GM18873 (cell line): ENCODE measurements at regions not wholly inside any gene's neighbourhood (a gene's known extent, or its start where the extent isn't known, plus 50 kb on each side); places are given as distances from the start of the nearest gene placed in this dataset.
"Not testable (repeated sequence)": the region's sequence is repeated elsewhere in the genome, so short reads cannot be mapped to it uniquely, and the experiment has no call there.

Source experiments
- ATAC-seq: cut with Tn5 transposase; IDR thresholded peaks from one replicate; pipeline ENCODE4 v1.9.1; 2021; ENCODE audit warnings: mild to moderate bottlenecking, moderate library complexity, moderate number of reproducible peaks; ENCODE audit not compliant: unreplicated experiment, low FRiP score

GRCh38 chr2:199040522-199040921 is 417.2 kb downstream of the SATB2 start:
- ATAC-seq, result no peak

GRCh38 chr2:199033761-199034160 is 424.0 kb downstream of the SATB2 start:
- ATAC-seq, result not testable (repeated sequence)

- ATAC-seq, result no peak
Measured at GRCh38 chr2:199025146-199025545, 432.6 kb downstream of the SATB2 start.

- ATAC-seq, result no peak
Measured at GRCh38 chr2:199024224-199024623, 433.5 kb downstream of the SATB2 start.

- no peak for ATAC-seq
Measured at GRCh38 chr2:199019898-199020507, 437.7 kb downstream of the SATB2 start.

- no peak for ATAC-seq
Measured at GRCh38 chr2:199018826-199019225, 438.9 kb downstream of the SATB2 start.

- no peak for ATAC-seq
Measured at GRCh38 chr2:199015072-199015471, 442.7 kb downstream of the SATB2 start.

GRCh38 chr2:199014226-199014625 is 443.5 kb downstream of the SATB2 start:
- no peak for ATAC-seq

GRCh38 chr2:199011908-199012307 is 445.8 kb downstream of the SATB2 start:
- ATAC-seq, result no peak

- ATAC-seq, result no peak
Measured at GRCh38 chr2:198994678-198995077, 463.1 kb downstream of the SATB2 start.

- ATAC-seq, result no peak
Measured at GRCh38 chr2:198991431-198991830, 466.3 kb downstream of the SATB2 start.

- no peak for ATAC-seq
Measured at GRCh38 chr2:198975779-198976178, 482.0 kb downstream of the SATB2 start.

- ATAC-seq, result no peak
Measured at GRCh38 chr2:198973785-198974184, 484.0 kb downstream of the SATB2 start.

GRCh38 chr2:198973181-198973580 is 484.6 kb downstream of the SATB2 start:
- no peak for ATAC-seq

- ATAC-seq, result no peak
Measured at GRCh38 chr2:198968545-198968944, 489.2 kb downstream of the SATB2 start.

- ATAC-seq, result no peak
Measured at GRCh38 chr2:198966269-198966668, 491.5 kb downstream of the SATB2 start.

- no peak for ATAC-seq
Measured at GRCh38 chr2:198961547-198961946, 496.2 kb downstream of the SATB2 start.

GRCh38 chr2:198957181-198957580 is 500.6 kb downstream of the SATB2 start:
- ATAC-seq, result no peak

GRCh38 chr2:198953328-198953727 is 504.4 kb downstream of the SATB2 start:
- no peak for ATAC-seq

- ATAC-seq, result no peak
Measured at GRCh38 chr2:198950803-198951202, 506.9 kb downstream of the SATB2 start.

GRCh38 chr2:198945496-198945895 is 512.2 kb downstream of the SATB2 start:
- no peak for ATAC-seq

- no peak for ATAC-seq
Measured at GRCh38 chr2:198930170-198930569, 527.6 kb downstream of the SATB2 start.

- ATAC-seq, result no peak
Measured at GRCh38 chr2:198928026-198928425, 529.7 kb downstream of the SATB2 start.
